T-helper 17 cell (primary cell): ENCODE measurements at regions not wholly inside any gene's neighbourhood (a gene's known extent, or its start where the extent isn't known, plus 50 kb on each side); places are given as distances from the start of the nearest gene placed in this dataset.
A peak's percentile ranks its signal among the peaks of the same experiment; 100 is the strongest.

ENCODE experiments used
- ATAC-seq: fragments of 150-1000 bp; cut with Tn5 transposase; 2 replicates; pipeline ENCODE4 v1.10.0; 2021; ENCODE audit warnings: mild to moderate bottlenecking, moderate library complexity
- DNase-seq, 3 donors: peaks; one replicate each; pipeline versions ENCODE4 v3.0.0 to v3.0.0-alpha.2; 2020 to 2021
- H3K9me3 ChIP-seq: one replicate; pipeline ENCODE4 v1.7.0; 2013; ENCODE audit warnings: low read length, mild to moderate bottlenecking; ENCODE audit not compliant: control insufficient read depth, poor library complexity, severe bottlenecking
- H3K27ac Mint-ChIP-seq: one replicate; pipeline ENCODE4 v1.8.0; 2022; ENCODE audit warnings: mild to moderate bottlenecking, moderate library complexity, mixed read lengths
- H3K27me3 Mint-ChIP-seq: one replicate; pipeline ENCODE4 v1.8.0; 2022; ENCODE audit warnings: mixed read lengths
- H3K36me3 Mint-ChIP-seq: one replicate; pipeline ENCODE4 v1.8.0; 2022; ENCODE audit warnings: low read depth, mixed read lengths
- H3K4me1 Mint-ChIP-seq: one replicate; pipeline ENCODE4 v1.8.0; 2022; ENCODE audit warnings: mild to moderate bottlenecking, mixed read lengths
- H3K4me3 Mint-ChIP-seq: one replicate; pipeline ENCODE4 v1.8.0; 2022; ENCODE audit warnings: mild to moderate bottlenecking, moderate library complexity, mixed read lengths

- H3K4me1 Mint-ChIP-seq: peaks cover 13% of the 10 kb centered on the region
- no peak overlapping the region for H3K4me3 Mint-ChIP-seq
- no peak for DNase-seq
- no peaks in the 10 kb centered on the region for H3K9me3 ChIP-seq
- H3K36me3 Mint-ChIP-seq: no peaks in the 10 kb centered on the region
- H3K27me3 Mint-ChIP-seq: no peaks in the 10 kb centered on the region
- ATAC-seq: no peak
- no peak overlapping the region for H3K27ac Mint-ChIP-seq
Measured at GRCh38 chr14:65193916-65194590, 91.7 kb upstream of the MAX start.

GRCh38 chr14:65195042-65195719, 92.9 kb upstream of the MAX start:
- no peaks in the 10 kb centered on the region for H3K36me3 Mint-ChIP-seq
- no peak overlapping the region for H3K27ac Mint-ChIP-seq
- no peak for ATAC-seq

GRCh38 chr14:65198346-65198745, 96.0 kb upstream of the MAX start:
- Mint-ChIP-seq H3K36me3 (no peaks in the 10 kb centered on the region), H3K27ac (no peak overlapping the region), H3K27me3 (no peaks in the 10 kb centered on the region), H3K4me1 (peaks cover 15% of the 10 kb centered on the region), H3K4me3 (no peak overlapping the region)
- no peak for DNase-seq
- ATAC-seq: no peak
- no peaks in the 10 kb centered on the region for H3K9me3 ChIP-seq

More at GRCh38 chr14:65195042-65195719, 92.9 kb upstream of the MAX start:
- DNase-seq: no peak
- Mint-ChIP-seq H3K27me3 (no peaks in the 10 kb centered on the region), H3K4me1 (peaks cover 15% of the 10 kb centered on the region), H3K4me3 (peak overlapping the region; percentile 19)
- H3K9me3 ChIP-seq: no peaks in the 10 kb centered on the region

GRCh38 chr14:65200454-65200853, 98.1 kb upstream of the MAX start:
- H3K4me3 Mint-ChIP-seq: no peak overlapping the region
- DNase-seq (no peak), ATAC-seq (no peak)
- H3K27me3 Mint-ChIP-seq: no peaks in the 10 kb centered on the region
- no peak overlapping the region for H3K27ac Mint-ChIP-seq
- peaks cover 17% of the 10 kb centered on the region for H3K4me1 Mint-ChIP-seq
- no peaks in the 10 kb centered on the region for H3K9me3 ChIP-seq
- H3K36me3 Mint-ChIP-seq: no peaks in the 10 kb centered on the region

- Mint-ChIP-seq H3K4me1 (peaks cover 34% of the 10 kb centered on the region), H3K36me3 (no peaks in the 10 kb centered on the region), H3K4me3 (no peak overlapping the region), H3K27ac (no peak overlapping the region), H3K27me3 (no peaks in the 10 kb centered on the region)
- H3K9me3 ChIP-seq: no peaks in the 10 kb centered on the region
- no peak for ATAC-seq
- no peak for DNase-seq
Measured at GRCh38 chr14:65203574-65203973, 101.3 kb upstream of the MAX start.

- DNase-seq: no peak
- Mint-ChIP-seq H3K4me1 (peaks cover 39% of the 10 kb centered on the region), H3K4me3 (no peak overlapping the region), H3K27me3 (no peaks in the 10 kb centered on the region), H3K36me3 (no peaks in the 10 kb centered on the region), H3K27ac (peak overlapping the region; percentile 88)
- no peak for ATAC-seq
- no peaks in the 10 kb centered on the region for H3K9me3 ChIP-seq
Measured at GRCh38 chr14:65204056-65204455, 101.7 kb upstream of the MAX start.

GRCh38 chr14:65206078-65206447, 103.7 kb upstream of the MAX start:
- DNase-seq (no peak), ATAC-seq (no peak)
- Mint-ChIP-seq H3K36me3 (no peaks in the 10 kb centered on the region), H3K27me3 (no peaks in the 10 kb centered on the region), H3K4me1 (peaks cover 47% of the 10 kb centered on the region), H3K27ac (peak overlapping the region; percentile 88), H3K4me3 (peak overlapping the region; percentile 73)
- no peaks in the 10 kb centered on the region for H3K9me3 ChIP-seq

GRCh38 chr14:65206448-65207096, 104.3 kb upstream of the MAX start:
- peak; percentile 50 for ATAC-seq
- H3K4me1 Mint-ChIP-seq: peaks cover 49% of the 10 kb centered on the region
- H3K9me3 ChIP-seq: no peaks in the 10 kb centered on the region
- H3K27me3 Mint-ChIP-seq: no peaks in the 10 kb centered on the region
- DNase-seq: no peak
- peak overlapping the region; percentile 73 for H3K4me3 Mint-ChIP-seq
- peak overlapping the region; percentile 88 for H3K27ac Mint-ChIP-seq
- H3K36me3 Mint-ChIP-seq: no peaks in the 10 kb centered on the region

- no peaks in the 10 kb centered on the region for H3K9me3 ChIP-seq
- DNase-seq (no peak), ATAC-seq (no peak)
- Mint-ChIP-seq H3K27ac (peak overlapping the region; percentile 88), H3K4me3 (no peak overlapping the region), H3K4me1 (peaks cover 51% of the 10 kb centered on the region), H3K27me3 (no peaks in the 10 kb centered on the region), H3K36me3 (no peaks in the 10 kb centered on the region)
Measured at GRCh38 chr14:65208548-65208947, 106.2 kb upstream of the MAX start.

- H3K36me3 Mint-ChIP-seq: no peaks in the 10 kb centered on the region
- peak; percentile 24 for ATAC-seq
- peaks cover 50% of the 10 kb centered on the region for H3K4me1 Mint-ChIP-seq
- no peak for DNase-seq
- H3K27ac Mint-ChIP-seq: peak overlapping the region; percentile 88
- H3K27me3 Mint-ChIP-seq: no peaks in the 10 kb centered on the region
- peak overlapping the region; percentile 19 for H3K4me3 Mint-ChIP-seq
- no peaks in the 10 kb centered on the region for H3K9me3 ChIP-seq
Measured at GRCh38 chr14:65210118-65210821, 108.0 kb upstream of the MAX start.

- no peak for ATAC-seq
- Mint-ChIP-seq H3K36me3 (no peaks in the 10 kb centered on the region), H3K27me3 (no peaks in the 10 kb centered on the region), H3K4me3 (no peak overlapping the region), H3K4me1 (peaks cover 45% of the 10 kb centered on the region), H3K27ac (peak overlapping the region; percentile 88)
- DNase-seq: no peak
- H3K9me3 ChIP-seq: no peaks in the 10 kb centered on the region
Measured at GRCh38 chr14:65210822-65211182, 108.5 kb upstream of the MAX start.

- H3K27me3 Mint-ChIP-seq: no peaks in the 10 kb centered on the region
- peak overlapping the region; percentile 39 for H3K4me3 Mint-ChIP-seq
- H3K9me3 ChIP-seq: no peaks in the 10 kb centered on the region
- DNase-seq (no peak), ATAC-seq (no peak)
- H3K4me1 Mint-ChIP-seq: peaks cover 41% of the 10 kb centered on the region
- H3K36me3 Mint-ChIP-seq: no peaks in the 10 kb centered on the region
- peak overlapping the region; percentile 88 for H3K27ac Mint-ChIP-seq
Measured at GRCh38 chr14:65211341-65211987, 109.1 kb upstream of the MAX start.

- DNase-seq (no peak), ATAC-seq (no peak)
- Mint-ChIP-seq H3K27ac (no peak overlapping the region), H3K4me1 (peaks cover 27% of the 10 kb centered on the region), H3K27me3 (no peaks in the 10 kb centered on the region), H3K36me3 (no peaks in the 10 kb centered on the region), H3K4me3 (no peak overlapping the region)
- no peaks in the 10 kb centered on the region for H3K9me3 ChIP-seq
Measured at GRCh38 chr14:65213316-65213715, 111.0 kb upstream of the MAX start.
